ENCODE measurements at regions not wholly inside any gene's neighbourhood (a gene's known extent, or its start where the extent isn't known, plus 50 kb on each side); places are given as distances from the start of the nearest gene placed in this dataset.

GRCh38 chr9:136611606-136612005 is 51.1 kb upstream of the EGFL7 start:
- H3K4me1 Mint-ChIP-seq, result peaks cover 25% of the 10 kb centered on the region
- TF ChIP-seq CTCF (conservative IDR thresholded peaks at IDR 0.05), result no peak
- no peaks in the 10 kb centered on the region for H3K9me3 Mint-ChIP-seq
- no peak overlapping the region for H3K4me3 Mint-ChIP-seq
- H3K27me3 Mint-ChIP-seq (ENCODE audit: low read depth), result no peaks in the 10 kb centered on the region
- no peak for DNase-seq (ENCODE audit: low read depth, low spot score)
- H3K27ac Mint-ChIP-seq (ENCODE audit: unreplicated experiment), result peak overlapping the region; percentile 19
- no peaks in the 10 kb centered on the region for H3K36me3 Mint-ChIP-seq (ENCODE audit: low read depth)

GRCh38 chr9:136611119-136611518 is 51.6 kb upstream of the EGFL7 start:
- H3K4me1 Mint-ChIP-seq, result peaks cover 25% of the 10 kb centered on the region
- no peak overlapping the region for H3K27ac Mint-ChIP-seq (ENCODE audit: unreplicated experiment)

GRCh38 chr9:136610426-136610825 is 52.3 kb upstream of the EGFL7 start:
- H3K27ac Mint-ChIP-seq (ENCODE audit: unreplicated experiment), result peak overlapping the region; percentile 35
- H3K36me3 Mint-ChIP-seq (ENCODE audit: low read depth), result no peaks in the 10 kb centered on the region
- peaks cover 23% of the 10 kb centered on the region for H3K4me1 Mint-ChIP-seq
- TF ChIP-seq CTCF (conservative IDR thresholded peaks at IDR 0.05), result no peak
- H3K27me3 Mint-ChIP-seq (ENCODE audit: low read depth), result no peaks in the 10 kb centered on the region
- no peaks in the 10 kb centered on the region for H3K9me3 Mint-ChIP-seq
- no peak overlapping the region for H3K4me3 Mint-ChIP-seq
- DNase-seq (ENCODE audit: low read depth, low spot score), result no peak

More at GRCh38 chr9:136611119-136611518, 51.6 kb upstream of the EGFL7 start:
- no peaks in the 10 kb centered on the region for H3K27me3 Mint-ChIP-seq (ENCODE audit: low read depth)
- no peaks in the 10 kb centered on the region for H3K36me3 Mint-ChIP-seq (ENCODE audit: low read depth)
- H3K9me3 Mint-ChIP-seq, result no peaks in the 10 kb centered on the region
- no peak for DNase-seq (ENCODE audit: low read depth, low spot score)
- TF ChIP-seq CTCF (conservative IDR thresholded peaks at IDR 0.05), result no peak
- H3K4me3 Mint-ChIP-seq, result no peak overlapping the region

- no peaks in the 10 kb centered on the region for H3K27me3 Mint-ChIP-seq (ENCODE audit: low read depth)
- no peak for DNase-seq (ENCODE audit: low read depth, low spot score)
- H3K36me3 Mint-ChIP-seq (ENCODE audit: low read depth), result no peaks in the 10 kb centered on the region
- no peaks in the 10 kb centered on the region for H3K9me3 Mint-ChIP-seq
- H3K27ac Mint-ChIP-seq (ENCODE audit: unreplicated experiment), result no peak overlapping the region
- H3K4me3 Mint-ChIP-seq, result no peak overlapping the region
- no peak for TF ChIP-seq CTCF (conservative IDR thresholded peaks at IDR 0.05)
- H3K4me1 Mint-ChIP-seq, result peaks cover 19% of the 10 kb centered on the region
These were observed 52.8 kb upstream of the EGFL7 start for GRCh38 chr9:136609838-136610311.

- H3K9me3 Mint-ChIP-seq, result no peaks in the 10 kb centered on the region
- H3K27ac Mint-ChIP-seq (ENCODE audit: unreplicated experiment), result no peak overlapping the region
- no peak overlapping the region for H3K4me3 Mint-ChIP-seq
- H3K36me3 Mint-ChIP-seq (ENCODE audit: low read depth), result no peaks in the 10 kb centered on the region
- TF ChIP-seq CTCF (conservative IDR thresholded peaks at IDR 0.05), result no peak
- H3K27me3 Mint-ChIP-seq (ENCODE audit: low read depth), result no peaks in the 10 kb centered on the region
- no peak for DNase-seq (ENCODE audit: low read depth, low spot score)
- peaks cover 16% of the 10 kb centered on the region for H3K4me1 Mint-ChIP-seq
These were observed 53.6 kb upstream of the EGFL7 start for GRCh38 chr9:136609160-136609475.
